GM10248 (cell line): ENCODE measurements at regions not wholly inside any gene's neighbourhood (a gene's known extent, or its start where the extent isn't known, plus 50 kb on each side); places are given as distances from the start of the nearest gene placed in this dataset.

Source experiments
- CTCF ChIA-PET: fragments of 300-600 bp; sonication (Branson Sonifier 250); formaldehyde crosslinking; extraction: SDS; loops from one replicate; lab custom pipeline; 2021; ENCODE audit warnings: antibody characterized with exemption; lab: Yijun Ruan, JAX
- POLR2A ChIA-PET: fragments of 350-650 bp; sonication (Branson Sonifier 250); formaldehyde crosslinking; extraction: SDS; loops from one replicate; lab custom pipeline; 2020; ENCODE audit warnings: antibody characterized with exemption; lab: Yijun Ruan, JAX
- DNase-seq: peaks from one replicate; pipeline ENCODE4 v3.0.0; 2012; ENCODE audit errors: extremely low spot score
- CTCF ChIP-seq: IDR thresholded peaks from 2 replicates; pipeline ENCODE4 v1.5.1; 2012; ENCODE audit warnings: mild to moderate bottlenecking, low read depth; ENCODE audit errors: extremely low read depth, missing control alignments, control extremely low read depth

GRCh38 chr7:114297121-114297520, 117.5 kb upstream of the FOXP2 start:
- ChIA-PET CTCF (no interaction called here), POLR2A (no interaction called here)
- no peak for TF ChIP-seq CTCF
- DNase-seq, result no peak

GRCh38 chr7:114295522-114295921, 119.1 kb upstream of the FOXP2 start:
- no peak for TF ChIP-seq CTCF
- POLR2A ChIA-PET, result no interaction called here
- CTCF ChIA-PET, result interaction anchor here (1.2 kb wide), 1 partner anchor 13 kb away, joined by 3 read pairs; no protein-coding TSS in a partner anchor
- DNase-seq, result no peak

- POLR2A ChIA-PET, result no interaction called here
- TF ChIP-seq CTCF, result no peak
- no peak for DNase-seq
- CTCF ChIA-PET, result no interaction called here
These were observed 120.6 kb upstream of the FOXP2 start for GRCh38 chr7:114294036-114294435.

GRCh38 chr7:114293289-114294012, 121.2 kb upstream of the FOXP2 start:
- DNase-seq, result no peak
- ChIA-PET CTCF (no interaction called here), POLR2A (no interaction called here)
- TF ChIP-seq CTCF, result no peak

- no peak for DNase-seq
- CTCF ChIA-PET, result no interaction called here
- POLR2A ChIA-PET, result no interaction called here
- no peak for TF ChIP-seq CTCF
These were observed 134.7 kb upstream of the FOXP2 start for GRCh38 chr7:114279901-114280300.

- ChIA-PET CTCF (no interaction called here), POLR2A (no interaction called here)
- TF ChIP-seq CTCF, result no peak
- no peak for DNase-seq
These were observed 141.4 kb upstream of the FOXP2 start for GRCh38 chr7:114273218-114273617.
